LNCAP (cell line): ENCODE measurements at regions not wholly inside any gene's neighbourhood (a gene's known extent, or its start where the extent isn't known, plus 50 kb on each side); places are given as distances from the start of the nearest gene placed in this dataset.

ENCODE experiments used
- CTCF ChIP-seq: fragments of 450-650 bp; IDR thresholded peaks from 2 replicates; pipeline ENCODE4 v1.5.1; 2017; ENCODE audit warnings: mild to moderate bottlenecking

DNA sequence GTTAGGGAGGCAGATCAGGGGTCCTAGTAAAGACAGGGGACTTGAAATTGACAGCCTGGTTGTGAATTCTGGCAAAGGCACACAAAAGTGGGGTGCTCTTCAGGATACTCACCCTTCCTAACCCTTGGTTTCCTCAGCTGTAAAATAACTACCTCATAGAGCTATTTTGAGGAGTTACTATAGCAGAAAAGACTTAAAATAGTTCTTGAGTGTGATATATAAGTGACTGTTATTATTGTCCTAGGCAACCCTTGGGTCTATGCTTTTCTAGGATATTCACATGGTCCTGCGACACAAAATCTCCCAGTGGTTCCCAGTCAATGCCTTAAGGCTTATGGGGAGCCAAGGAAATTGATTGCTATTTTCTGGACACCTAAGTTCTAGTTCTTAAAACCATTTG, 98.1 kb upstream of the NAMPT start:
- TF ChIP-seq CTCF, result no peak

DNA sequence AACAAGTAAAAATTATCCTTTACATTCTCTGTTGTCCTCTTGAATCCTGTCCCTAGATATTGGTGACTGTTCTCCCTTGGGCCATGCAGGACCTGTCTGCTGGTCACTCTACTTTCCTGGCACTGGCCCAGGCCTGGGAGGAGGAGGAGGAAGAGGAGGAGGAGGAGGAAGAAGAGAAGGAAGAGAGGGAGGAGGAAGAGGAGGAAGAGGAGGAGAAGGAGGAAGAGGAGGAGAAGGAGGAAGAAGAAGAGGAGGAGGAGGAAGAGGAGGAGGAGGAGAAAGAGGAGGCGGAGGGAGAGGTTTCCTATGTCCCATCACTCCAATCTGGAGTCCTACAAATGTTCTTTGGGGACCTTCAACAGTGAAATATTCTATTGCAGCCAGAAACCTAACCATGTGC, 97.3 kb upstream of the NAMPT start:
- TF ChIP-seq CTCF, result no peak

- TF ChIP-seq CTCF, result no peak
These were observed 96.5 kb upstream of the NAMPT start for GRCh38 chr7:106381252-106381651.

- no peak for TF ChIP-seq CTCF
These were observed 93.1 kb upstream of the NAMPT start for GRCh38 chr7:106377847-106378361.

DNA sequence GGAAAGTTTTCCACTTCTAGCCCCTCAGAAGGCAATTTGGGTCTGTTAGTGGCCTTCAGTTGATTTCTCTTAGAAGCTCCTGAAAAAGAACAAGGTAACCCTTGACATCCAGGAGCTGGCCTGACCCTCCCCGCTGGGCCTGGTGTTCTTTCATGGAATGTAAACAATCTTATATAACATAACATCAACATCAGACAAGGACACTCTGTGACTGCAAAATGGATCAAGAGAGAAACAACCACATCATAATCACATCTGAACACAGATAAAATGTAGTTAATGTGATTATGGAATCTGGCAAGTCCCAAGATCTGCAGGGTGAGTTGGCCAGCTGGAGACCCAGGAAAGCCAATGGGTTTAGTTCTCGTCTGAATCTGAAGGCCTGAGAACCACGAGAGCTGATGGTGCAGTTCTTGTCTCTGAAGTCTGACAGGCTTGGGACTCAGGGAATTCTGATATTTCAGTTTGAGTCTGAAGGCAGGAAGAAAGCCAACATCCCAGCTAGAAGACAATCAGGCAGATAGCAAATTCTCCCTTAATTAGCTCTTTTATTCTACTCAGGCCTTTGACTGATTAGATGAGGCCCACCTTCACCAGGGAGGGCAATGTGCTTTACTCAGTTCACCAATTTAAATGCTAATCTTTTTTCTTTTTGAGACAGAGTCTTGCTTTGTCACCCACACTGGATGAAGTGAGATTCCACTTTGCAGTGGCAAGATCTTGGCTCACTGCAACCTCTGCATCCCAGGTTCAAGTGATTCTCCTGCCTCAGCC, 91.4 kb upstream of the NAMPT start:
- no peak for TF ChIP-seq CTCF

GRCh38 chr7:106375499-106375898, 90.7 kb upstream of the NAMPT start:
- TF ChIP-seq CTCF, result no peak

- TF ChIP-seq CTCF, result no peak
These were observed 89.7 kb upstream of the NAMPT start for GRCh38 chr7:106374437-106374836.
